ENCODE measurements at regions not wholly inside any gene's neighbourhood (a gene's known extent, or its start where the extent isn't known, plus 50 kb on each side); places are given as distances from the start of the nearest gene placed in this dataset.

DNA sequence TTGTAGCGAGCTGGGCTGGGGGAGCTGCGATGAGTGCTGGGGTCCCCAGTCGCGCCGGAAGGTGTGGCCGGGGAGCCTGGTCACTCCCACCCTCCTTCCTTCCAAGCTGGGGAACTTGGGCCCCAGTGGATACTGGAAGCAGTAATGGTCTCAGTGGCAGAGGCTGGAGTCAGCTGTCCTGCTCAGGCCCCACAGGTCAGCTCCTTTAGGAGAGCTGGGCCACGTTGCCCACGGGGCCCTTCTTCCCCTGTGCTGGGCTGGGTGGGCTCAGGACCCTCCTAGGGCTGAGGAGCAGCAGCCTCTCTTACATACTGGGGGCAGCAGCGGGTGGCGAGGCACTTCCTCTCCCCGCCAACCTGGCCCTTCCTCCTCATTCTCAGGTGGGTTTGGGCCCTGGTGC is 200.6 kb upstream of the MKI67 start:
- no peak for TF ChIP-seq RCOR1 (IDR thresholded peaks at IDR 0.05; ENCODE audit: low read length)
- TF ChIP-seq, protein P1, sequence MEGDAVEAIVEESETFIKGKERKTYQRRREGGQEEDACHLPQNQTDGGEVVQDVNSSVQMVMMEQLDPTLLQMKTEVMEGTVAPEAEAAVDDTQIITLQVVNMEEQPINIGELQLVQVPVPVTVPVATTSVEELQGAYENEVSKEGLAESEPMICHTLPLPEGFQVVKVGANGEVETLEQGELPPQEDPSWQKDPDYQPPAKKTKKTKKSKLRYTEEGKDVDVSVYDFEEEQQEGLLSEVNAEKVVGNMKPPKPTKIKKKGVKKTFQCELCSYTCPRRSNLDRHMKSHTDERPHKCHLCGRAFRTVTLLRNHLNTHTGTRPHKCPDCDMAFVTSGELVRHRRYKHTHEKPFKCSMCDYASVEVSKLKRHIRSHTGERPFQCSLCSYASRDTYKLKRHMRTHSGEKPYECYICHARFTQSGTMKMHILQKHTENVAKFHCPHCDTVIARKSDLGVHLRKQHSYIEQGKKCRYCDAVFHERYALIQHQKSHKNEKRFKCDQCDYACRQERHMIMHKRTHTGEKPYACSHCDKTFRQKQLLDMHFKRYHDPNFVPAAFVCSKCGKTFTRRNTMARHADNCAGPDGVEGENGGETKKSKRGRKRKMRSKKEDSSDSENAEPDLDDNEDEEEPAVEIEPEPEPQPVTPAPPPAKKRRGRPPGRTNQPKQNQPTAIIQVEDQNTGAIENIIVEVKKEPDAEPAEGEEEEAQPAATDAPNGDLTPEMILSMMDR (IDR thresholded peaks at IDR 0.05) = no peak
- no peak for TF ChIP-seq POLR2AphosphoS5 (IDR thresholded peaks at IDR 0.05; ENCODE audit: low read depth, low read length)
- no peak for TF ChIP-seq YY1 (IDR thresholded peaks at IDR 0.05; ENCODE audit: low read depth)
- TF ChIP-seq TCF12 (IDR thresholded peaks at IDR 0.05) = no peak
- TF ChIP-seq, protein P2, sequence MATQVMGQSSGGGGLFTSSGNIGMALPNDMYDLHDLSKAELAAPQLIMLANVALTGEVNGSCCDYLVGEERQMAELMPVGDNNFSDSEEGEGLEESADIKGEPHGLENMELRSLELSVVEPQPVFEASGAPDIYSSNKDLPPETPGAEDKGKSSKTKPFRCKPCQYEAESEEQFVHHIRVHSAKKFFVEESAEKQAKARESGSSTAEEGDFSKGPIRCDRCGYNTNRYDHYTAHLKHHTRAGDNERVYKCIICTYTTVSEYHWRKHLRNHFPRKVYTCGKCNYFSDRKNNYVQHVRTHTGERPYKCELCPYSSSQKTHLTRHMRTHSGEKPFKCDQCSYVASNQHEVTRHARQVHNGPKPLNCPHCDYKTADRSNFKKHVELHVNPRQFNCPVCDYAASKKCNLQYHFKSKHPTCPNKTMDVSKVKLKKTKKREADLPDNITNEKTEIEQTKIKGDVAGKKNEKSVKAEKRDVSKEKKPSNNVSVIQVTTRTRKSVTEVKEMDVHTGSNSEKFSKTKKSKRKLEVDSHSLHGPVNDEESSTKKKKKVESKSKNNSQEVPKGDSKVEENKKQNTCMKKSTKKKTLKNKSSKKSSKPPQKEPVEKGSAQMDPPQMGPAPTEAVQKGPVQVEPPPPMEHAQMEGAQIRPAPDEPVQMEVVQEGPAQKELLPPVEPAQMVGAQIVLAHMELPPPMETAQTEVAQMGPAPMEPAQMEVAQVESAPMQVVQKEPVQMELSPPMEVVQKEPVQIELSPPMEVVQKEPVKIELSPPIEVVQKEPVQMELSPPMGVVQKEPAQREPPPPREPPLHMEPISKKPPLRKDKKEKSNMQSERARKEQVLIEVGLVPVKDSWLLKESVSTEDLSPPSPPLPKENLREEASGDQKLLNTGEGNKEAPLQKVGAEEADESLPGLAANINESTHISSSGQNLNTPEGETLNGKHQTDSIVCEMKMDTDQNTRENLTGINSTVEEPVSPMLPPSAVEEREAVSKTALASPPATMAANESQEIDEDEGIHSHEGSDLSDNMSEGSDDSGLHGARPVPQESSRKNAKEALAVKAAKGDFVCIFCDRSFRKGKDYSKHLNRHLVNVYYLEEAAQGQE (IDR thresholded peaks at IDR 0.05; ENCODE audit: low read depth, low read length) = no peak
- no peak for TF ChIP-seq NRF1 (IDR thresholded peaks at IDR 0.05; ENCODE audit: low read depth, low read length)
- TF ChIP-seq EZH2phosphoT487 (IDR thresholded peaks at IDR 0.05; ENCODE audit: borderline replicate concordance, low read depth) = no peak
- no peak for TF ChIP-seq SMC3 (IDR thresholded peaks at IDR 0.05; ENCODE audit: low read depth, low read length)
- TF ChIP-seq, protein P3, sequence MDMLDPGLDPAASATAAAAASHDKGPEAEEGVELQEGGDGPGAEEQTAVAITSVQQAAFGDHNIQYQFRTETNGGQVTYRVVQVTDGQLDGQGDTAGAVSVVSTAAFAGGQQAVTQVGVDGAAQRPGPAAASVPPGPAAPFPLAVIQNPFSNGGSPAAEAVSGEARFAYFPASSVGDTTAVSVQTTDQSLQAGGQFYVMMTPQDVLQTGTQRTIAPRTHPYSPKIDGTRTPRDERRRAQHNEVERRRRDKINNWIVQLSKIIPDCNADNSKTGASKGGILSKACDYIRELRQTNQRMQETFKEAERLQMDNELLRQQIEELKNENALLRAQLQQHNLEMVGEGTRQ (IDR thresholded peaks at IDR 0.05; ENCODE audit: borderline replicate concordance, low read depth, low read length) = no peak
